ENCODE measurements at regions not wholly inside any gene's neighbourhood (a gene's known extent, or its start where the extent isn't known, plus 50 kb on each side); places are given as distances from the start of the nearest gene placed in this dataset.

GRCh38 chr16:79716645-79717332, 116.3 kb upstream of the MAF start:
- no peak for DNase-seq
- intact Hi-C loops (cut with DNase I) = no loop called here
- no peak for ATAC-seq

DNA sequence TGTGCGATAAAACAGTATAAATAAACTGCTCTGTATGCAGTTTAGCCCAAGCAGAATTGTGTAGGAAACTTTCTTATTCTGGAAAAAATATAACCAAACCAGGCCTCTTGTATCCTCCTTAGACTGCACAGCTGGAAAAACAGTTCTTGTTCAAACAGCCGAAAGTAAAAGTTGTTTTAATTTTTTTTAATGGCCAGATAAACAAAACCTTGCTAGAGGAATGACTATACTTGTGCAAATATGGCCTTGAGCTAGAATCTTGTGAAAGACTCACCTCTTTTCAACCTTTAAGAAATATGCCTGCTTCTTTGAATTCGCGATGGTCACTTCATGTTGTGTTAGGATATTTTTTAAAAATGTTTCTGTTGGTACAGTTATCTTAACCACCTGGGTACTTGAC, 114.5 kb upstream of the MAF start:
- no peak for DNase-seq
- intact Hi-C loops (cut with DNase I) = no loop called here
- no peak for ATAC-seq

DNA sequence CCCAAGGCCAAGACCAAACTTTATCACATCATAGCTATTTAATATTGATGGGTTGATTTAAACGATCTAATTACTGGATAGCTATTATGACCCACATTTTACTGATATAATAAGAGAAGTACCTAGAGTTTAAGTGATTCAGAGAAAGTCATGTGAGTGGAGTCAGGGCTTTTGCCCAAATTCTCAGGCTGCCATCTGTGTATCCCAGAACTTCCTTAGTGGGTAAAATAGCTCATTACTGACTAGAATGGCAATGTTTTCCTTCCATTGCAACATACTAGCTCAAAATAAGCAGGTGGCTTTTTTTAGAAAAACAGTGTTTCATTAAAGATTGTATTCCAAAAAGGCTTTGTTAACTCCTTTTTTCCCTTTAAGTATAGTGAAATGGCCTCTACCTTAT, 113.9 kb upstream of the MAF start:
- intact Hi-C loops (cut with DNase I) = no loop called here
- ATAC-seq (no peak), DNase-seq (no peak)

DNA sequence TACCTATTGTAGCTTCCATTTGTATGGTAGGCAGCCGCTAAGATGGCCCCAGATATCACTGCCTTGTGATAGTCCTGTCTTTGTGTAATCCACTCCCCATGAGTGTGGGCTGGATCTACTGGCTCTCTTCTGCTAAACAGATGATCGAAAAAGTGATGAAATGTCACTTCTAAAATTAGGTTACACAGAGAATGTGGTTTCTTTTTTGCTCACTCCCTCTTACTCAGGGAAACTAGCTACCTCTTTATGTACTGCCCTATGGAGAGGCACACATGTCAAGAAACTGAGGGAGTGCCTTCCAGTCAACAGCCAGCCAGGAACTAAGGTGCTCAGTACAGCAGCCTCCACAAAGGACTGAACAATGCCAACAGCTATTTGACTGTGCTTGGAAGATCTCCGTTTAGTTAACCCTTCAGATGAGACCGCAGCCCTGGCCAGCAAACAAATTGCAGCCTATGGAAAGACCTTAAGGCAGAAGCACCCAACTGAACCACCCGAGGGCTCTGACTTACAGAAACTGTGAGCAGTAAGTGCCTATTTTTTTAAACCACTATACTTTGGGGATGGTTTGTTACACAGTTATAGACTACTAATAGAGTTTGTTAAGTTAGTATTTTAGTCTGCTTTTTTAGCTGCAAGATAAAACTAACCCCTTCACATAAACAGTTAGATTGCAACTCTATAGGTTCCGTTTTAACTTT, 113.2 kb upstream of the MAF start:
- intact Hi-C loops (cut with DNase I) = no loop called here
- no peak for DNase-seq
- no peak for ATAC-seq

DNA sequence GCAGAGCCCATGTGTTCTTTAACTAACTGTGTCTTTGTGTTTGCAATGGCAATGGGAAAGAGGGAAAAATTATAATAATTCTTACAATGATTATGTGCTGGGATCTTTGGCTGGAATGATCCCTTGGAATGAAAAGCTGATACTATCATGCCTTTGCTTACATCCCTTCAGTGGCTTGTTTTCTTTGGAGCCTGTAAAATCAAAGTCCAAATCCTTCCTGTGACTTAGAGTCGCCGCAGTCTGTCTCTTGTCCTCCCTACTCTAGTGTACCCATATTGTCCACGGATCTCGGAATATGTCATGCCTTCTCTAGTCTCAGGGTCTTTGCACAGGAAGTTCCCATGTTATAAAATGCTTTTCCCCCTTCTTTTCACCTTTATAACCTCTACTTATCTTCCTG, 111.7 kb upstream of the MAF start:
- intact Hi-C loops (cut with DNase I) = no loop called here
- DNase-seq = no peak
- no peak for ATAC-seq

DNA sequence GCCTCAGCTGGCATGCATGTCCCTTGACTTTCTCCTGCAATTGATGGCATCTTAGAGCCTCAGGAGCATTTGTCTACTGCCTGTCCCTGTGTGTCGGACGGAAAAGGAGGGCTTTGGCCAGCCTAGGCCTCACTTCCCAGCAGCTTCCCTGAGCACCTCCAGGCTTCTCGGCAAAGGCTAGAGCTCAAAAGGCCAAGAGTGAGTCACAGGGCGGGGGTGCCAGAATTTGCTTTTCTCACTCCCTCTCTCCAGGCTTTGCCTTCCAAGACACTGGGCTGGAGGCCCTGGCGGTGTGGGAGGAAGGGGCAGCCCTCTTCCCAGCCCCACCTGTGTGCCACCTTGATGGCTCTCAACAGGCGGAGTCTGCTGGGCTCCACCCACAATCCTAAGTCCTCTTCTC, 107.3 kb upstream of the MAF start:
- intact Hi-C loops (cut with DNase I) = no loop called here
- peak; percentile 77 for DNase-seq

DNA sequence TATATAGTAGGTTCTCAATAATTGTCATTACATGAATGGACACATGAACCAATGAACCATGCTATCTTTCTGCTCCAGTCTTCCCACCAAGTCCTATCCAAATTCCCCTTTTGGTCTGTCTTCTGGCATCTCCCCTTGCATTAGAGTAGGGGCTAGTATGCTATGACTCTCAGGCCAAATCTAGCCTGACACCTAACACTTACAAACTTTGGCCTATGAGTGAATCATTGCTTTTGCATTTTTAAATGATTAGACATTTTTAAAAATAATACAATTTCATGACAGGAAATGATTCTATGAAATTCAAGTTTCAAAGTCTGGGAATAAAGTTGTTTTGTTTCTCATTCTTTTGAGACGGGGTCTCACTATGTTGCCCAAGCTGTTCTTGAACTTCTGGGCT, 102.5 kb upstream of the MAF start:
- ATAC-seq = no peak
- no peak for DNase-seq
- intact Hi-C loops (cut with DNase I) = no loop called here

More for the DNA sequence above, 107.3 kb upstream of the MAF start:
- ATAC-seq = peak; percentile 78 to 97

GRCh38 chr16:79698341-79698753, 97.8 kb upstream of the MAF start:
- ATAC-seq (peak; percentile 82 to 93), DNase-seq (peak; percentile 66)
- intact Hi-C loops (cut with DNase I) = no loop called here

DNA sequence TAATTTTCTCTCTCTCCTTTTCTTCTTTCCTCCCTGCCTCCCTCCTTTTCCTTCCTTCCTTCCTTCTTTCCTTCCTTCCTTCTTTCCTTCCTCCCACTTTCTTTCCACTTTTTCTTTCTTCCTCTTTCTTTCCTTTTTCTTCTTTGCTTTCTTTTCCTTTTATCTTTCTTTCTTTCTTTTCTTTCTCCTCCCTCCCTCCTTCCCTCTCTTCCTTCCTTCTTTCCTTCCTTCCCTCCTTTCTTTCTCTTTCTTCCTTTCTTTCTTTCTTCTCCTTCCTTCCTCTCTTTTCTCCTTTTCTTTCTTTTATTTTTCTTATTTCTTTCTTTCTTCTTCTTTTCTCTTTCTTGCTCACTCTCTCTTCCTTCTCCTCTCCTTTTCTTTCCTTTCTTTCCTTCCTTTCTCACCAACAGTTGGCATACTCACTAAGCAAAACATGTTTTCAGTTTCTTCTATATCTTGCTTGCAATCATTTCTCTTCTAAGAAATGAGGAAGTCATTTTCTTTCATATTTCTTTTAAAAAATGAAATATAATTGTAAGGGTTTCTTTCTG, 97.1 kb upstream of the MAF start:
- ATAC-seq (no peak), DNase-seq (no peak)
- intact Hi-C loops (cut with DNase I) = no loop called here

GRCh38 chr16:79691007-79691406, 90.5 kb upstream of the MAF start:
- ATAC-seq (peak in 1 of 2 donors; percentile 21), DNase-seq (no peak)
- intact Hi-C loops (cut with DNase I) = no loop called here

DNA sequence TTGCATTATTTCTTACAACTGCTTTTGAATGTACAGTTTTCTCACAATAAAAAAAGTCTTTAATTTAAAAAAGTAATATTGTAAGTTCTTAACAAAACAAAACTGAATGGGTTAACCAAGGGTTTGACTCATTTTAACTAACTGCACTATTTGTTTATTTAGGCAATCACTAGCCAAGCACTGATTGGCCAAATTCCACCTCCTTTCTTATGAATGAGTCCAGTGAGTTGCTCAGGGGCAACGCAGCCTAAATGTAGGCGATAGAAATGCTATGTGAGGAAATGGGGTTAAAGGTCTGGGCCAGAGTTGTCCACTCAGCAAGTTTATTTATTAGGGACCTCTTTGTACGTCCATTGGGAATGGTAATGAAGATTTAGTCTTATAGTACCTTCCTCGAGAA, 89.6 kb upstream of the MAF start:
- intact Hi-C loops (cut with DNase I) = no loop called here
- DNase-seq (no peak), ATAC-seq (no peak)

DNA sequence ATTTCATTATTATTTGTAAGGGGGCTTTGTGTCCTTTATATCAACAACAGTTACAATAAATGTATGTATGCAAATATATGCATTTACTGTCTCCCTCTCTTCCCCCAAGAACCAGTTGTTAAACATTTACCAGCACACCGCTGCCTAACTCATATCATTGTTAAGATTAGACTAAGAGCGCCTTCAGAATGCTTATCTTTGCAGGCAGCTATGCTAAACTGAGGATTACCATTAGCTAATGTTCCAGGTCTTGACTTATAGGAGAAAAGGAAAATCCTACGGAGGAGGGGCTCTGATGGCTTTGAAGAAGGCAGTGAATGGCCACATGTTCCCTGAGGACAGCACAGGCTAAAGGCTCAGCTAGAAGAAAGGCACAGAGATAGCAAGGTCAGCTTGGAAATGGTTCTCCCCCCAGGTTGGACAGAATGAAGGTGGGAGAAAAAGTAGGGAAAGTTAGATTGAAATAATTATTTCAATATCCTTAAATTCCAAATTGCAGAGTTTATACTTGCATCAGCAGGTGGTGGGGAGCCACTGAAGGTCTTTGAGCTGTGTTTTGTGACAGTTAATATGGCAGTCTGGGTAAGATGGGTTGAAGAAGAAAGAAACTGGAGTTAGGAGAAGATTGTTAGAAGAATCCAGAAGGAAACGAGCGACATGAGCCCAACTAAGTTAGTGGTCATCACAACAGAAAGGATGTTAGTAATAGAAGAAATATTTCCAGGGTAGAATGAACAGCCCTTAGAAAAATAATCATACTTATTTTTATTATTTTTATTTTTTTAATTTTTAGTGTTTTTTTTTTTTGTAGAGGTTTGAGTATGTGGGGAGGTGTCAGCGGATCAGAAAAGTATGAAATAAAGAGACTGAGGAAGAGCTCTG, 87.0 kb upstream of the MAF start:
- intact Hi-C loops (cut with DNase I) = no loop called here
- no peak for ATAC-seq

DNA sequence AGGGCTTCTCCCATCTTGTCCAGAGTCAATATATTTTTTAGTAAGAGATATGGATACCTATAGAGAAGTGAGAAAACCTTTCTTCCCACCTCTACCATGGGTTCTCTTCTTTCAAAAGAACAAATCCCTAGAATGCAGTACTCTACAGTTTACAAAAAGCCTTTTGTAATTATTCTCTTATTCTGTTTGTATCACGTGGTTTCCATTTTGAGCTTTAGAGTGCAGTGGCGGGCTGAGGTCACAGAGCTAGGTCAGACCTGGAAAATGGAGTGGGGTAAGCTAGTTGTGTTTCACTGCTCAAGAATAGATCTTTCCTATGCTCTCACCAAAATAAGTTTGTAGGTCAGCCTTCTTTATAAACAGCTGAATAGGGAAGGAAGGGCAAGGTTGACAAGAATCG, 85.3 kb upstream of the MAF start:
- intact Hi-C loops (cut with DNase I) = no loop called here

More for the DNA sequence above, 87.0 kb upstream of the MAF start:
- DNase-seq = no peak

DNA sequence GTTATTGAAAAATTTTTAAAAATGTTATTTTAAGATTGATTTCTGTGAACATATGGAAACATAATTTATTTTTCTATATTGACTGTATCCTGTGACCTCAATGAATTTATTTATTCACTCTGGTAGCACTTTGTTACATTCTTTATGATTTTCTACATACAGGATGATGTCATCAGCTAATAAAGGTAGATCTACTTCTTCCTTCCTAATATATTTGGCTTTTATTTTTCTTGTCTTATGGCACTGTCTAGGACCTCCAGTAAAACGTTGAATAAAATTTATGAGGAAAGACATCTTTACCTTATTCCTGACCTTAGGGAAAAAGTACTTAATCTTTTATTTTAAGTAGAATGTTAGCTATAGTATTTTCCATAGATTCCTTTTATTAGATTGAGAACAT, 78.8 kb upstream of the MAF start:
- intact Hi-C loops (cut with DNase I) = no loop called here
- ATAC-seq = no peak
- no peak for DNase-seq

More for the DNA sequence above, 85.3 kb upstream of the MAF start:
- no peak for DNase-seq
- ATAC-seq = no peak

- intact Hi-C loops (cut with DNase I) = no loop called here
- DNase-seq (no peak), ATAC-seq (no peak)
These were observed 77.4 kb upstream of the MAF start for GRCh38 chr16:79677799-79678530.

GRCh38 chr16:79673635-79674034, 73.1 kb upstream of the MAF start:
- intact Hi-C loops (cut with DNase I) = no loop called here
- no peak for DNase-seq
- ATAC-seq = no peak

DNA sequence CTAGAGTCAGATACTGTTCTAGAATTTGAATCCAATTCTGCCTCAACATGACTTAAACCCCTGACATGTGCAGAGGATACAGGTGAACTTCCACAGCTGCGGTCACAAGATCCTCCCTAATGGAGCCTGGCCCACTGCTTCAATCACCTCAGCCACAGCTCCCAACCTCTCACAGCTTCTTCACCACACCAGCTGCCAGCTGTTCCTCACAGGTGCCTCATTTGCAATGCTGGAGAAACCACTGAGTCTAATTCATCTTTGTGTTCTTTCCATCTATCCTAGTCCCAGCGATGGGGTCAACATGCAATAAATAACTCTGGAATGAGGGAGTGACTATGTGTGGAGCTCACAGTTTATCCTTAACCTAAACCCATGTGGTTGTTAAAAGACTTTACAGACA, 72.0 kb upstream of the MAF start:
- ATAC-seq = no peak
- no peak for DNase-seq
- intact Hi-C loops (cut with DNase I) = no loop called here

- DNase-seq (no peak), ATAC-seq (no peak)
- intact Hi-C loops (cut with DNase I) = no loop called here
These were observed 68.0 kb upstream of the MAF start for GRCh38 chr16:79668502-79668901.

DNA sequence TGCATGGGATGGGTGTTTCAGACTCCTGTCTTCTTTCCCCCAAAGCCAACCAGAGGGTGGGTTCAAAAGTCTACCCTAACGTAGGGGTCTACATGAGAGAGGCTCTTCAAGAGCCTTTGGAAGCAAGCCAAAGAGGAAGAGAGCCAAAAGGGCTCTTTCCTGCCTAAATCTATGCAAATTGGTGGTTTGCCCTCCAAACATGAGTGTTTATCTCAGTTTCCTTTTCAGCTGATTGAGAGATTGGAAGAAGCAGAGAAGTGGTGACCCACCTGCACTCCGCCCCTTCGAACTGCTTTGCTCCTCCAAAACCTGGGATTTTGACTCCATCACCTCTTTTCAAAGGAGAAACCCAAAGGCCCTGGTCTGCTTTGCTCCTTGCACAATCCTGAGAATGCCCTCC, 65.4 kb upstream of the MAF start:
- intact Hi-C loops (cut with DNase I) = no loop called here

More for the DNA sequence above, 65.4 kb upstream of the MAF start:
- no peak for DNase-seq
- ATAC-seq = no peak
